IMR-90 (cell line): ENCODE measurements at regions not wholly inside any gene's neighbourhood (a gene's known extent, or its start where the extent isn't known, plus 50 kb on each side); places are given as distances from the start of the nearest gene placed in this dataset.

Experiments
- CEBPB ChIP-seq: IDR thresholded peaks from 2 replicates; pipeline ENCODE4 v1.6.1; 2012; ENCODE audit warnings: low read depth, low read length, improper control_type of control experiment
- FOS ChIP-seq: fragments of 150-350 bp; IDR thresholded peaks from 2 replicates; pipeline ENCODE4 v1.6.1; 2016; ENCODE audit warnings: low read depth, low read length
- MAFK ChIP-seq: IDR thresholded peaks from 2 replicates; pipeline ENCODE4 v1.6.1; 2012; ENCODE audit warnings: low read depth, low read length, improper control_type of control experiment
- POLR2A ChIP-seq: IDR thresholded peaks from 2 replicates; pipeline ENCODE4 v1.6.1; 2012; ENCODE audit warnings: mild to moderate bottlenecking, low read depth, low read length
- RAD21 ChIP-seq: IDR thresholded peaks from 2 replicates; pipeline ENCODE4 v1.6.1; 2012; ENCODE audit warnings: low read length, improper control_type of control experiment
- RCOR1 ChIP-seq: IDR thresholded peaks from 2 replicates; pipeline ENCODE4 v1.6.1; 2012; ENCODE audit warnings: mild to moderate bottlenecking, low read length, improper control_type of control experiment; ENCODE audit not compliant: insufficient replicate concordance
- RFX5 ChIP-seq: IDR thresholded peaks from 2 replicates; pipeline ENCODE4 v1.8.0; 2012; ENCODE audit warnings: low read depth, mild to moderate bottlenecking, low read length, moderate library complexity
- TF ChIP-seq, protein P1 (sequence below): conservative IDR thresholded peaks from 2 replicates; pipeline ENCODE4 v1.5.1; 2012; ENCODE audit warnings: mild to moderate bottlenecking, low read depth, low read length, improper control_type of control experiment

DNA sequence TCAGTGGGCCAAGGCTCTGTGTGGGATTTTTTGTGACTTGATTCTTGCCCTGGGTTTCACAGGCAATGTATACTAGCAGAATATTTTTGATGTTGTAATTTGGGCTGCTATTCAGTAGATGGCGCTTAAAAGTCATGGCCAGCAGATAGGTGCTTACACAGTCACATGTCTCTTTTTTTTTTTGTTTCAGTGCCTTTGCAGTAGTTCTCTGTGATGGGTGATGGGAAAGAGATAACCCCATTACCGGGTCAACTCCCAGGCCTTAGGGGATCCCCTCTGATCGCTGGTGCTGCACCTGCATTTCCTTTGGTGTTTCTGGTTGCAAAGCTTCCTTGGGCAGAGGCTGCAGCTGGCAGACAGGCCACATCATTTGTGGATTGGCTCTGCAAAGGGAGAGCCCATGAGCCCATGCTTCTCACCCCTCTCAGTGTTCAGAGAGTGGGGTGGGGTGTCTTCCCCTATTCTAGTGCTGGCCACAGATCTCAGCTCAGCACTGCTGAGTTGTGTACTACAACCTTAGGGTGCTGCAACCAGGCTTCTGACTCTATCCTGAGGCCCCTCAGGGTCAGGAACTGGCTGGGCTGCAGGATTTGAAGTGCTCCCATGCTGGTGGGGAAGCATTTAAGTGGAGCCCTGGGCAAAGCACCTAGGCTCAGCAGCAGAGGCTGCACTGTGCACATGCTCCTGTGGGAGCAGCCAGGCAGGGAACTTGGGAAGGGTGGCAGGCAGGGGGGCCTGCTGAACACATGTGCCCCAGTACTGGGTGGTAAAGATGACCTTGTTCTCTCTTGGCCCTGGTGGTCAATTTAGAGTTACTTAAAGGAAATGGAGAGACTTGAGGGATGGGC, 219.8 kb upstream of the SPHKAP start:
- TF ChIP-seq, protein P1, sequence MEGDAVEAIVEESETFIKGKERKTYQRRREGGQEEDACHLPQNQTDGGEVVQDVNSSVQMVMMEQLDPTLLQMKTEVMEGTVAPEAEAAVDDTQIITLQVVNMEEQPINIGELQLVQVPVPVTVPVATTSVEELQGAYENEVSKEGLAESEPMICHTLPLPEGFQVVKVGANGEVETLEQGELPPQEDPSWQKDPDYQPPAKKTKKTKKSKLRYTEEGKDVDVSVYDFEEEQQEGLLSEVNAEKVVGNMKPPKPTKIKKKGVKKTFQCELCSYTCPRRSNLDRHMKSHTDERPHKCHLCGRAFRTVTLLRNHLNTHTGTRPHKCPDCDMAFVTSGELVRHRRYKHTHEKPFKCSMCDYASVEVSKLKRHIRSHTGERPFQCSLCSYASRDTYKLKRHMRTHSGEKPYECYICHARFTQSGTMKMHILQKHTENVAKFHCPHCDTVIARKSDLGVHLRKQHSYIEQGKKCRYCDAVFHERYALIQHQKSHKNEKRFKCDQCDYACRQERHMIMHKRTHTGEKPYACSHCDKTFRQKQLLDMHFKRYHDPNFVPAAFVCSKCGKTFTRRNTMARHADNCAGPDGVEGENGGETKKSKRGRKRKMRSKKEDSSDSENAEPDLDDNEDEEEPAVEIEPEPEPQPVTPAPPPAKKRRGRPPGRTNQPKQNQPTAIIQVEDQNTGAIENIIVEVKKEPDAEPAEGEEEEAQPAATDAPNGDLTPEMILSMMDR, result no peak
- no peak for TF ChIP-seq POLR2A
- TF ChIP-seq FOS, result no peak
- no peak for TF ChIP-seq RFX5
- no peak for TF ChIP-seq MAFK
- no peak for TF ChIP-seq CEBPB
- no peak for TF ChIP-seq RCOR1
- TF ChIP-seq RAD21, result no peak
